ENCODE measurements at regions not wholly inside any gene's neighbourhood (a gene's known extent, or its start where the extent isn't known, plus 50 kb on each side); places are given as distances from the start of the nearest gene placed in this dataset.

- Mint-ChIP-seq H3K9me3 (ENCODE audit: unreplicated experiment) (no peaks in the 10 kb centered on the region), H3K4me3 (ENCODE audit: unreplicated experiment) (no peak overlapping the region), H3K27ac (ENCODE audit: unreplicated experiment) (no peak overlapping the region), H3K27me3 (ENCODE audit: unreplicated experiment) (peaks cover 14% of the 10 kb centered on the region), H3K4me1 (ENCODE audit: unreplicated experiment) (no peaks in the 10 kb centered on the region), H3K36me3 (ENCODE audit: unreplicated experiment) (no peaks in the 10 kb centered on the region)
- TF ChIP-seq CTCF (IDR thresholded peaks at IDR 0.05): no peak
- no peak for DNase-seq (ENCODE audit: extremely low spot score, unreplicated experiment)
Measured at GRCh38 chr2:49271060-49271606, 116.8 kb upstream of the FSHR start.

GRCh38 chr2:49270091-49270490, 115.8 kb upstream of the FSHR start:
- no peaks in the 10 kb centered on the region for H3K36me3 Mint-ChIP-seq (ENCODE audit: unreplicated experiment)
- no peak overlapping the region for H3K4me3 Mint-ChIP-seq (ENCODE audit: unreplicated experiment)
- no peak overlapping the region for H3K27ac Mint-ChIP-seq (ENCODE audit: unreplicated experiment)
- no peak for TF ChIP-seq CTCF (IDR thresholded peaks at IDR 0.05)
- H3K9me3 Mint-ChIP-seq (ENCODE audit: unreplicated experiment): no peaks in the 10 kb centered on the region
- DNase-seq (ENCODE audit: extremely low spot score, unreplicated experiment): no peak
- H3K4me1 Mint-ChIP-seq (ENCODE audit: unreplicated experiment): no peaks in the 10 kb centered on the region
- H3K27me3 Mint-ChIP-seq (ENCODE audit: unreplicated experiment): peaks cover 20% of the 10 kb centered on the region

GRCh38 chr2:49265471-49265870, 111.2 kb upstream of the FSHR start:
- Mint-ChIP-seq H3K4me1 (ENCODE audit: unreplicated experiment) (no peaks in the 10 kb centered on the region), H3K36me3 (ENCODE audit: unreplicated experiment) (no peaks in the 10 kb centered on the region), H3K9me3 (ENCODE audit: unreplicated experiment) (no peaks in the 10 kb centered on the region), H3K4me3 (ENCODE audit: unreplicated experiment) (no peak overlapping the region), H3K27me3 (ENCODE audit: unreplicated experiment) (peaks cover 48% of the 10 kb centered on the region), H3K27ac (ENCODE audit: unreplicated experiment) (no peak overlapping the region)
- no peak for DNase-seq (ENCODE audit: extremely low spot score, unreplicated experiment)
- TF ChIP-seq CTCF (IDR thresholded peaks at IDR 0.05): no peak

GRCh38 chr2:49262801-49263560, 108.7 kb upstream of the FSHR start:
- Mint-ChIP-seq H3K27me3 (ENCODE audit: unreplicated experiment) (peaks cover 62% of the 10 kb centered on the region), H3K4me1 (ENCODE audit: unreplicated experiment) (no peaks in the 10 kb centered on the region), H3K36me3 (ENCODE audit: unreplicated experiment) (no peaks in the 10 kb centered on the region), H3K4me3 (ENCODE audit: unreplicated experiment) (no peak overlapping the region), H3K9me3 (ENCODE audit: unreplicated experiment) (no peaks in the 10 kb centered on the region), H3K27ac (ENCODE audit: unreplicated experiment) (no peak overlapping the region)
- TF ChIP-seq CTCF (IDR thresholded peaks at IDR 0.05): no peak
- DNase-seq (ENCODE audit: extremely low spot score, unreplicated experiment): no peak

GRCh38 chr2:49261781-49262180, 107.5 kb upstream of the FSHR start:
- Mint-ChIP-seq H3K36me3 (ENCODE audit: unreplicated experiment) (no peaks in the 10 kb centered on the region), H3K4me3 (ENCODE audit: unreplicated experiment) (no peak overlapping the region), H3K4me1 (ENCODE audit: unreplicated experiment) (no peaks in the 10 kb centered on the region), H3K9me3 (ENCODE audit: unreplicated experiment) (no peaks in the 10 kb centered on the region), H3K27ac (ENCODE audit: unreplicated experiment) (no peak overlapping the region), H3K27me3 (ENCODE audit: unreplicated experiment) (peaks cover 65% of the 10 kb centered on the region)
- TF ChIP-seq CTCF (IDR thresholded peaks at IDR 0.05): no peak
- no peak for DNase-seq (ENCODE audit: extremely low spot score, unreplicated experiment)
